ENCODE measurements at regions not wholly inside any gene's neighbourhood (a gene's known extent, or its start where the extent isn't known, plus 50 kb on each side); places are given as distances from the start of the nearest gene placed in this dataset.
"Not testable (repeated sequence)": the region's sequence is repeated elsewhere in the genome, so short reads cannot be mapped to it uniquely, and the experiment has no call there.

DNA sequence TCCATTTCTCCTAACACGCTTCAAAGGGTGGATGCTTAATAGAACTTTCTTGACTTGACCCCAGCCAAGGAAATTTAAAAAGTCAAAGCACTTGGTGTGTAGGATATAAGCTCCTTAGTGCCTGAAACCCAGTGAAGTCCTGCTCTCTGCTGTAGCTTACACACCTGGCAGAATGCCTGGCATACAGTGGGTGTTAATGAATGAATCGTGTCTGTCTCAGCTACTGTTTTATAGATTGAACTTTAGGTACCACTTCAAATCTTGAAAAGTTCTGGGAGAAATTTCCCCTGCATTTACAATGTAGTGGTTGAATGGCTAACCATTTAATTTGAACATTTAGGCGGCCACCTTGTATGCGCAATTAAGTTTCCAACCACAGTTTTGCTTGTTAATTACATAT lies 70.5 kb upstream of the ZNF217 start:
- no peak overlapping the region for H3K27ac ChIP-seq (ENCODE audit: low read depth, low read length)

DNA sequence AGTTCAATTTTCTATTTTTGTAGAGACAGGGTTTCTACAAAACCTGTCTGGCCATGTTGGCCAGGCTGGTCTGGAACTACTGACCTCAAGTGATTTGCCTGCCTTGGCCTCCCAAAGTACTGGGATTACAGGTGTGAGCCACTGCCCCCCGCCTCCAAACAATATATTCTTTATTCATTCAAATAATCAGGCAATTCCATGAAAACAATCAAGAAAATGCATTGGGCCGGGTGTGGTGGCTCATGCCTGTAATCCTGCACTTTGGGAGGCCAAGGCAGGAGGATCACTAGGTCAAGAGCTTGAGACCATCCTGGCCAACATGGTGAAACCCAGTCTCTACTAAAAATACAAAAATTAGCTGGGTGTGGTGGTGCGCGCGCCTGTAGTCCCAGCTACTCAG lies 69.9 kb upstream of the ZNF217 start:
- peaks cover 34% of the 10 kb centered on the region for H3K4me1 ChIP-seq (ENCODE audit: control insufficient read depth, low read length)
- H3F3A ChIP-seq (ENCODE audit: control insufficient read depth, insufficient read depth); H3K4me3 ChIP-seq (ENCODE audit: low read length); H3K36me3 ChIP-seq (ENCODE audit: control insufficient read depth, low read length); H3K27ac ChIP-seq (ENCODE audit: low read depth, low read length); H3K4me2 ChIP-seq (ENCODE audit: low read length); H3K27me3 ChIP-seq (ENCODE audit: control insufficient read depth, low read length); H3K79me2 ChIP-seq (ENCODE audit: control insufficient read depth, low read length); H3K9me3 ChIP-seq (ENCODE audit: control insufficient read depth, insufficient read depth, low read length); H4K20me1 ChIP-seq (ENCODE audit: control insufficient read depth, insufficient read depth, low read depth, low read length); H3K9me2 ChIP-seq (replicated peaks; ENCODE audit: control insufficient read depth, low read length): not testable (repeated sequence)

More for the DNA sequence above, 70.5 kb upstream of the ZNF217 start:
- Histone ChIP-seq H4K20me1 (ENCODE audit: control insufficient read depth, insufficient read depth, low read depth, low read length) (no peaks in the 10 kb centered on the region), H3K4me1 (ENCODE audit: control insufficient read depth, low read length) (peaks cover 32% of the 10 kb centered on the region), H3F3A (ENCODE audit: control insufficient read depth, insufficient read depth) (peaks cover 3% of the 10 kb centered on the region; the same call in 1 of the 2 replicates), H3K79me2 (ENCODE audit: control insufficient read depth, low read length) (no peaks in the 10 kb centered on the region), H3K4me3 (ENCODE audit: low read length) (no peak overlapping the region), H3K27me3 (ENCODE audit: control insufficient read depth, low read length) (no peaks in the 10 kb centered on the region), H3K36me3 (ENCODE audit: control insufficient read depth, low read length) (no peaks in the 10 kb centered on the region), H3K9me3 (ENCODE audit: control insufficient read depth, insufficient read depth, low read length) (no peaks in the 10 kb centered on the region), H3K9me2 (replicated peaks; ENCODE audit: control insufficient read depth, low read length) (no peaks in the 10 kb centered on the region), H3K4me2 (ENCODE audit: low read length) (no peak overlapping the region)
- no peak for TF ChIP-seq CTCF (IDR thresholded peaks at IDR 0.05; ENCODE audit: low read depth, low read length, poor library complexity, severe bottlenecking)
- no peak for TF ChIP-seq EZH2phosphoT487 (IDR thresholded peaks at IDR 0.05; ENCODE audit: borderline replicate concordance, low read length)

- Histone ChIP-seq H3K4me1 (ENCODE audit: control insufficient read depth, low read length) (peaks cover 43% of the 10 kb centered on the region), H3K9me3 (ENCODE audit: control insufficient read depth, insufficient read depth, low read length) (no peaks in the 10 kb centered on the region), H3K4me2 (ENCODE audit: low read length) (no peak overlapping the region), H3K9me2 (replicated peaks; ENCODE audit: control insufficient read depth, low read length) (no peaks in the 10 kb centered on the region), H3K79me2 (ENCODE audit: control insufficient read depth, low read length) (no peaks in the 10 kb centered on the region), H4K20me1 (ENCODE audit: control insufficient read depth, insufficient read depth, low read depth, low read length) (no peaks in the 10 kb centered on the region), H3K36me3 (ENCODE audit: control insufficient read depth, low read length) (no peaks in the 10 kb centered on the region), H3F3A (ENCODE audit: control insufficient read depth, insufficient read depth) (peaks cover 14% of the 10 kb centered on the region), H3K27ac (ENCODE audit: low read depth, low read length) (no peak overlapping the region), H3K27me3 (ENCODE audit: control insufficient read depth, low read length) (no peaks in the 10 kb centered on the region), H3K4me3 (ENCODE audit: low read length) (no peak overlapping the region)
- TF ChIP-seq CTCF (IDR thresholded peaks at IDR 0.05; ENCODE audit: low read depth, low read length, poor library complexity, severe bottlenecking) (no peak), EZH2phosphoT487 (IDR thresholded peaks at IDR 0.05; ENCODE audit: borderline replicate concordance, low read length) (no peak)
Observed at GRCh38 chr20:53662595-53662994, 69.0 kb upstream of the ZNF217 start.

DNA sequence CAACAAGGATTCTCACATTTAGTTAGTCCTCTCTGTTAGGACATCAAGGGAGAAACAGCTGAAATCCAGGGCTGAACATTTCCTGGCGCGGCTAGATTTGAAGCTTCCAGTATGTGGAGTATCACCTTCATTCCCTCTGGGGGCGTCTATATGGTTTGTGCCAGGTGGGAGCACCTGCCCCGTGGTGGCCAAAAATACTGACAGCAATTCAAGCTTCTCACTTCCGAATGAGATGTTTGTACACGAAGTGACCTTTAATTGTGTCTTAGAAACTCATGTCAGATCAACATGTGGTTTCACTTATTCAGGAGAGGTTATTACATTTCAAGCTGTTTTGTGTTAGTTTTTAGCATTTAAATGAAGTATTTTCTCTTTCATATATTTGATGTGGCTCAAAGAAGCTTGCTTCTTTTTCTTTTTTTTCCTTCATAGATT lies 67.3 kb upstream of the ZNF217 start:
- Histone ChIP-seq H3K27me3 (ENCODE audit: control insufficient read depth, low read length) (no peaks in the 10 kb centered on the region), H3K4me3 (ENCODE audit: low read length) (peak overlapping the region; percentile 72), H3K79me2 (ENCODE audit: control insufficient read depth, low read length) (no peaks in the 10 kb centered on the region), H3K4me2 (ENCODE audit: low read length) (peak overlapping the region; percentile 75), H4K20me1 (ENCODE audit: control insufficient read depth, insufficient read depth, low read depth, low read length) (no peaks in the 10 kb centered on the region), H3K36me3 (ENCODE audit: control insufficient read depth, low read length) (no peaks in the 10 kb centered on the region), H3K9me2 (replicated peaks; ENCODE audit: control insufficient read depth, low read length) (no peaks in the 10 kb centered on the region), H3K9me3 (ENCODE audit: control insufficient read depth, insufficient read depth, low read length) (no peaks in the 10 kb centered on the region), H3K4me1 (ENCODE audit: control insufficient read depth, low read length) (peaks cover 59% of the 10 kb centered on the region), H3F3A (ENCODE audit: control insufficient read depth, insufficient read depth) (peaks cover 19% of the 10 kb centered on the region), H3K27ac (ENCODE audit: low read depth, low read length) (no peak overlapping the region)
- TF ChIP-seq CTCF (IDR thresholded peaks at IDR 0.05; ENCODE audit: low read depth, low read length, poor library complexity, severe bottlenecking): no peak
- TF ChIP-seq EZH2phosphoT487 (IDR thresholded peaks at IDR 0.05; ENCODE audit: borderline replicate concordance, low read length): no peak

All from DOHH2 (cell line).